ENCODE measurements at regions not wholly inside any gene's neighbourhood (a gene's known extent, or its start where the extent isn't known, plus 50 kb on each side); places are given as distances from the start of the nearest gene placed in this dataset.

GRCh38 chr9:29555502-29555901 is 1982.2 kb upstream of the C9orf72 start:
- no peak for TF ChIP-seq POLR2A (IDR thresholded peaks at IDR 0.05)
- TF ChIP-seq CTCF (IDR thresholded peaks at IDR 0.05): no peak
- no peak overlapping the region for H3K4me3 ChIP-seq (ENCODE audit: low read depth, poor library complexity, severe bottlenecking)
- intact Hi-C loops (cut with DNase I; ENCODE audit: low total_unique reads): no loop called here
- no peak for DNase-seq (ENCODE audit: low spot score in 2 of 2)

- TF ChIP-seq CTCF (IDR thresholded peaks at IDR 0.05) (no peak), POLR2A (IDR thresholded peaks at IDR 0.05) (no peak)
- DNase-seq (ENCODE audit: low spot score in 2 of 2): no peak
- 27 to 43% methylated on average over 3 of the region's 3 CpGs for WGBS, 2 donors
- no peak overlapping the region for H3K4me3 ChIP-seq (ENCODE audit: low read depth, poor library complexity, severe bottlenecking)
- intact Hi-C loops (cut with DNase I; ENCODE audit: low total_unique reads): no loop called here
Observed at GRCh38 chr9:29556317-29556716, 1983.0 kb upstream of the C9orf72 start.

- TF ChIP-seq CTCF (IDR thresholded peaks at IDR 0.05) (no peak), POLR2A (IDR thresholded peaks at IDR 0.05) (no peak)
- H3K4me3 ChIP-seq (ENCODE audit: low read depth, poor library complexity, severe bottlenecking): no peak overlapping the region
- WGBS, 2 donors: 81 to 82% methylated on average over 2 of the region's 2 CpGs
- DNase-seq (ENCODE audit: low spot score in 2 of 2): no peak
- intact Hi-C loops (cut with DNase I; ENCODE audit: low total_unique reads): no loop called here
Observed at GRCh38 chr9:29556746-29557145, 1983.5 kb upstream of the C9orf72 start.

- TF ChIP-seq CTCF (IDR thresholded peaks at IDR 0.05) (no peak), POLR2A (IDR thresholded peaks at IDR 0.05) (no peak)
- no peak for DNase-seq (ENCODE audit: low spot score in 2 of 2)
- 33 to 54% methylated on average over 1 of the region's 1 CpG for WGBS, 2 donors
- intact Hi-C loops (cut with DNase I; ENCODE audit: low total_unique reads): no loop called here
- no peak overlapping the region for H3K4me3 ChIP-seq (ENCODE audit: low read depth, poor library complexity, severe bottlenecking)
Observed at GRCh38 chr9:29564564-29564963, 1991.3 kb upstream of the C9orf72 start.

- intact Hi-C loops (cut with DNase I; ENCODE audit: low total_unique reads): no loop called here
- DNase-seq (ENCODE audit: low spot score in 2 of 2): no peak
- TF ChIP-seq POLR2A (IDR thresholded peaks at IDR 0.05): no peak
- TF ChIP-seq CTCF (IDR thresholded peaks at IDR 0.05): no peak
- no peak overlapping the region for H3K4me3 ChIP-seq (ENCODE audit: low read depth, poor library complexity, severe bottlenecking)
- WGBS, 2 donors: 75 to 80% methylated on average over 1 of the region's 1 CpG
Observed at GRCh38 chr9:29575219-29575618, 2001.9 kb upstream of the C9orf72 start.

- no peak overlapping the region for H3K4me3 ChIP-seq (ENCODE audit: low read depth, poor library complexity, severe bottlenecking)
- TF ChIP-seq CTCF (IDR thresholded peaks at IDR 0.05) (no peak), POLR2A (IDR thresholded peaks at IDR 0.05) (no peak)
- 47 to 75% methylated on average over 2 of the region's 2 CpGs for WGBS, 2 donors
- DNase-seq (ENCODE audit: low spot score in 2 of 2): no peak
- intact Hi-C loops (cut with DNase I; ENCODE audit: low total_unique reads): no loop called here
Observed at GRCh38 chr9:29588361-29588760, 2015.1 kb upstream of the C9orf72 start.

Measured in lower leg skin (tissue), 4 donors.